ENCODE measurements at regions not wholly inside any gene's neighbourhood (a gene's known extent, or its start where the extent isn't known, plus 50 kb on each side); places are given as distances from the start of the nearest gene placed in this dataset.

- Histone ChIP-seq H3K4me3 (ENCODE audit: extremely low read depth, insufficient read depth, low read length, poor library complexity, severe bottlenecking) (no peak overlapping the region), H3K4me1 (ENCODE audit: control insufficient read depth, insufficient read depth, low read length, poor library complexity, severe bottlenecking) (no peaks in the 10 kb centered on the region), H3K36me3 (ENCODE audit: control insufficient read depth, insufficient read depth, low read length) (no peaks in the 10 kb centered on the region), H3K27ac (ENCODE audit: low read depth, low read length, severe bottlenecking) (no peak overlapping the region), H3K9me3 (ENCODE audit: control insufficient read depth, low read length) (no peaks in the 10 kb centered on the region)
- WGBS, 2 experiments (ENCODE audit: insufficient coverage in 2 of 2), result 93 to 94% methylated on average over 3 to 4 of the region's 6 CpGs
Observed at GRCh38 chr6:66396145-66396544, 689.1 kb upstream of the EYS start.

GRCh38 chr6:66390393-66390792 lies 683.4 kb upstream of the EYS start:
- Histone ChIP-seq H3K4me3 (ENCODE audit: extremely low read depth, insufficient read depth, low read length, poor library complexity, severe bottlenecking) (no peak overlapping the region), H3K27ac (ENCODE audit: low read depth, low read length, severe bottlenecking) (no peak overlapping the region), H3K9me3 (ENCODE audit: control insufficient read depth, low read length) (no peaks in the 10 kb centered on the region), H3K36me3 (ENCODE audit: control insufficient read depth, insufficient read depth, low read length) (no peaks in the 10 kb centered on the region), H3K4me1 (ENCODE audit: control insufficient read depth, insufficient read depth, low read length, poor library complexity, severe bottlenecking) (no peaks in the 10 kb centered on the region)
- no CpG with 5 or more reads among the region's 2 CpGs for WGBS, 2 experiments (ENCODE audit: insufficient coverage in 2 of 2)

GRCh38 chr6:66376001-66376400 lies 669.0 kb upstream of the EYS start:
- 67% methylated on average over 1 of the region's 2 CpGs; no CpG with 5 or more reads in 1 of the 2 experiments for WGBS, 2 experiments (ENCODE audit: insufficient coverage in 2 of 2)
- Histone ChIP-seq H3K27ac (ENCODE audit: low read depth, low read length, severe bottlenecking) (no peak overlapping the region), H3K9me3 (ENCODE audit: control insufficient read depth, low read length) (no peaks in the 10 kb centered on the region)

GRCh38 chr6:66369407-66369806 lies 662.4 kb upstream of the EYS start:
- Histone ChIP-seq H3K4me1 (ENCODE audit: control insufficient read depth, insufficient read depth, low read length, poor library complexity, severe bottlenecking) (no peaks in the 10 kb centered on the region), H3K27ac (ENCODE audit: low read depth, low read length, severe bottlenecking) (no peak overlapping the region), H3K9me3 (ENCODE audit: control insufficient read depth, low read length) (no peaks in the 10 kb centered on the region), H3K36me3 (ENCODE audit: control insufficient read depth, insufficient read depth, low read length) (no peaks in the 10 kb centered on the region), H3K4me3 (ENCODE audit: extremely low read depth, insufficient read depth, low read length, poor library complexity, severe bottlenecking) (no peak overlapping the region)

More at GRCh38 chr6:66376001-66376400, 669.0 kb upstream of the EYS start:
- Histone ChIP-seq H3K4me1 (ENCODE audit: control insufficient read depth, insufficient read depth, low read length, poor library complexity, severe bottlenecking) (no peaks in the 10 kb centered on the region), H3K4me3 (ENCODE audit: extremely low read depth, insufficient read depth, low read length, poor library complexity, severe bottlenecking) (no peak overlapping the region), H3K36me3 (ENCODE audit: control insufficient read depth, insufficient read depth, low read length) (no peaks in the 10 kb centered on the region)

- no peaks in the 10 kb centered on the region for H3K9me3 ChIP-seq (ENCODE audit: control insufficient read depth, low read length)
- no peak overlapping the region for H3K4me3 ChIP-seq (ENCODE audit: extremely low read depth, insufficient read depth, low read length, poor library complexity, severe bottlenecking)
- WGBS, 2 experiments (ENCODE audit: insufficient coverage in 2 of 2), result 70 to 86% methylated on average over 5 to 6 of the region's 6 CpGs
- H3K36me3 ChIP-seq (ENCODE audit: control insufficient read depth, insufficient read depth, low read length), result no peaks in the 10 kb centered on the region
- H3K4me1 ChIP-seq (ENCODE audit: control insufficient read depth, insufficient read depth, low read length, poor library complexity, severe bottlenecking), result no peaks in the 10 kb centered on the region
- H3K27ac ChIP-seq (ENCODE audit: low read depth, low read length, severe bottlenecking), result no peak overlapping the region
Observed at GRCh38 chr6:66362888-66363287, 655.9 kb upstream of the EYS start.

- no peaks in the 10 kb centered on the region for H3K4me1 ChIP-seq (ENCODE audit: control insufficient read depth, insufficient read depth, low read length, poor library complexity, severe bottlenecking)
- H3K27ac ChIP-seq (ENCODE audit: low read depth, low read length, severe bottlenecking), result no peak overlapping the region
- H3K4me3 ChIP-seq (ENCODE audit: extremely low read depth, insufficient read depth, low read length, poor library complexity, severe bottlenecking), result no peak overlapping the region
- WGBS, 2 experiments (ENCODE audit: insufficient coverage in 2 of 2), result 87 to 95% methylated on average over 6 to 8 of the region's 8 CpGs
- no peaks in the 10 kb centered on the region for H3K36me3 ChIP-seq (ENCODE audit: control insufficient read depth, insufficient read depth, low read length)
- H3K9me3 ChIP-seq (ENCODE audit: control insufficient read depth, low read length), result no peaks in the 10 kb centered on the region
Observed at GRCh38 chr6:66361886-66362285, 654.9 kb upstream of the EYS start.

- no peaks in the 10 kb centered on the region for H3K4me1 ChIP-seq (ENCODE audit: control insufficient read depth, insufficient read depth, low read length, poor library complexity, severe bottlenecking)
- no peaks in the 10 kb centered on the region for H3K36me3 ChIP-seq (ENCODE audit: control insufficient read depth, insufficient read depth, low read length)
- H3K4me3 ChIP-seq (ENCODE audit: extremely low read depth, insufficient read depth, low read length, poor library complexity, severe bottlenecking), result no peak overlapping the region
- H3K27ac ChIP-seq (ENCODE audit: low read depth, low read length, severe bottlenecking), result no peak overlapping the region
- H3K9me3 ChIP-seq (ENCODE audit: control insufficient read depth, low read length), result no peaks in the 10 kb centered on the region
Observed at GRCh38 chr6:66357781-66358180, 650.8 kb upstream of the EYS start.

- no peak overlapping the region for H3K27ac ChIP-seq (ENCODE audit: low read depth, low read length, severe bottlenecking)
- H3K4me1 ChIP-seq (ENCODE audit: control insufficient read depth, insufficient read depth, low read length, poor library complexity, severe bottlenecking), result no peaks in the 10 kb centered on the region
- H3K4me3 ChIP-seq (ENCODE audit: extremely low read depth, insufficient read depth, low read length, poor library complexity, severe bottlenecking), result no peak overlapping the region
- H3K9me3 ChIP-seq (ENCODE audit: control insufficient read depth, low read length), result no peaks in the 10 kb centered on the region
- WGBS, 2 experiments (ENCODE audit: insufficient coverage in 2 of 2), result 63 to 83% methylated on average over 1 of the region's 1 CpG
- H3K36me3 ChIP-seq (ENCODE audit: control insufficient read depth, insufficient read depth, low read length), result no peaks in the 10 kb centered on the region
Observed at GRCh38 chr6:66355471-66355870, 648.4 kb upstream of the EYS start.

GRCh38 chr6:66344796-66345195 lies 637.8 kb upstream of the EYS start:
- Histone ChIP-seq H3K9me3 (ENCODE audit: control insufficient read depth, low read length) (no peaks in the 10 kb centered on the region), H3K4me3 (ENCODE audit: extremely low read depth, insufficient read depth, low read length, poor library complexity, severe bottlenecking) (no peak overlapping the region), H3K27ac (ENCODE audit: low read depth, low read length, severe bottlenecking) (no peak overlapping the region), H3K4me1 (ENCODE audit: control insufficient read depth, insufficient read depth, low read length, poor library complexity, severe bottlenecking) (no peaks in the 10 kb centered on the region), H3K36me3 (ENCODE audit: control insufficient read depth, insufficient read depth, low read length) (no peaks in the 10 kb centered on the region)
- WGBS, 2 experiments (ENCODE audit: insufficient coverage in 2 of 2), result no CpG with 5 or more reads among the region's 2 CpGs

- H3K4me1 ChIP-seq (ENCODE audit: control insufficient read depth, insufficient read depth, low read length, poor library complexity, severe bottlenecking), result no peaks in the 10 kb centered on the region
- H3K27ac ChIP-seq (ENCODE audit: low read depth, low read length, severe bottlenecking), result no peak overlapping the region
- WGBS, 2 experiments (ENCODE audit: insufficient coverage in 2 of 2), result no CpG with 5 or more reads among the region's 1 CpG
- H3K36me3 ChIP-seq (ENCODE audit: control insufficient read depth, insufficient read depth, low read length), result no peaks in the 10 kb centered on the region
- no peak overlapping the region for H3K4me3 ChIP-seq (ENCODE audit: extremely low read depth, insufficient read depth, low read length, poor library complexity, severe bottlenecking)
- H3K9me3 ChIP-seq (ENCODE audit: control insufficient read depth, low read length), result no peaks in the 10 kb centered on the region
Observed at GRCh38 chr6:66340736-66341135, 633.7 kb upstream of the EYS start.

- WGBS, 2 experiments (ENCODE audit: insufficient coverage in 2 of 2), result 80% methylated on average over 1 of the region's 1 CpG; no CpG with 5 or more reads in 1 of the 2 experiments
Observed at GRCh38 chr6:66336176-66336575, 629.1 kb upstream of the EYS start.

GRCh38 chr6:66328200-66328599 lies 621.2 kb upstream of the EYS start:
- H3K4me3 ChIP-seq (ENCODE audit: extremely low read depth, insufficient read depth, low read length, poor library complexity, severe bottlenecking), result no peak overlapping the region
- no peak overlapping the region for H3K27ac ChIP-seq (ENCODE audit: low read depth, low read length, severe bottlenecking)
- WGBS, 2 experiments (ENCODE audit: insufficient coverage in 2 of 2), result 29 to 83% methylated on average over 2 of the region's 3 CpGs
- no peaks in the 10 kb centered on the region for H3K4me1 ChIP-seq (ENCODE audit: control insufficient read depth, insufficient read depth, low read length, poor library complexity, severe bottlenecking)
- no peaks in the 10 kb centered on the region for H3K9me3 ChIP-seq (ENCODE audit: control insufficient read depth, low read length)
- H3K36me3 ChIP-seq (ENCODE audit: control insufficient read depth, insufficient read depth, low read length), result no peaks in the 10 kb centered on the region

More at GRCh38 chr6:66336176-66336575, 629.1 kb upstream of the EYS start:
- Histone ChIP-seq H3K4me3 (ENCODE audit: extremely low read depth, insufficient read depth, low read length, poor library complexity, severe bottlenecking) (no peak overlapping the region), H3K9me3 (ENCODE audit: control insufficient read depth, low read length) (no peaks in the 10 kb centered on the region), H3K27ac (ENCODE audit: low read depth, low read length, severe bottlenecking) (no peak overlapping the region), H3K36me3 (ENCODE audit: control insufficient read depth, insufficient read depth, low read length) (no peaks in the 10 kb centered on the region), H3K4me1 (ENCODE audit: control insufficient read depth, insufficient read depth, low read length, poor library complexity, severe bottlenecking) (no peaks in the 10 kb centered on the region)
